HCT116 (cell line): ENCODE measurements at regions not wholly inside any gene's neighbourhood (a gene's known extent, or its start where the extent isn't known, plus 50 kb on each side); places are given as distances from the start of the nearest gene placed in this dataset.

ENCODE experiments used
- ATAC-seq: fragments of 200-7000 bp; cut with Tn5 transposase; 2 replicates; pipeline ENCODE4 v1.9.1; 2020; ENCODE audit warnings: mild to moderate bottlenecking, moderate library complexity
- BruUV-seq: library from RNA; stranded (reverse); fragments of 400-500 nt; replicated peaks from 2 replicates; lab custom pipeline; 2021; lab: Mats Ljungman, UMichigan
- CTCF ChIA-PET: fragments of 300-600 bp; sonication (Branson Sonifier 250); formaldehyde crosslinking; loops from one replicate; lab custom pipeline; 2021; ENCODE audit warnings: antibody characterized with exemption; lab: Charles Lee
- POLR2A ChIA-PET: fragments of 300-600, 350-600 bp; sonication (Branson Sonifier 250); formaldehyde crosslinking; loops from one replicate; lab custom pipeline; 2021; ENCODE audit warnings: antibody characterized with exemption; lab: Charles Lee
- RAD21 ChIA-PET, 2 experiments: fragments of 300-600 bp; sonication (Branson Sonifier 250); formaldehyde crosslinking; loops; one replicate each; lab custom pipeline; 2023; ENCODE audit warnings: low total read pairs in 2 of 2; ENCODE audit not compliant: uncharacterized antibody in 2 of 2, unreplicated experiment in 2 of 2, low non-redundant PET in 1 of 2; lab: Charles Lee
- DNase-seq: peaks from one replicate; pipeline ENCODE4 v3.0.0-alpha.2; 2010; ENCODE audit warnings: low read depth, low spot score
- H2AFZ ChIP-seq: fragments of 200-600 bp; shearing (Covaris generic), sonication (generic); 2 replicates; pipeline ENCODE4 v1.6.1; 2017; ENCODE audit warnings: low read depth, mixed run types, mixed read lengths, antibody characterized with exemption, low read length; ENCODE audit not compliant: poor library complexity, severe bottlenecking
- H3K27ac ChIP-seq: 2 replicates; pipeline ENCODE4 v1.5.1; 2012; ENCODE audit warnings: low read depth, low read length
- H3K27me3 ChIP-seq: fragments of 200-600 bp; sonication (generic); 2 replicates; pipeline ENCODE4 v1.6.1; 2016; ENCODE audit warnings: mixed run types, low read length, mixed read lengths; ENCODE audit not compliant: insufficient read depth
- H3K36me3 ChIP-seq, 2 experiments: fragments of 200-500 bp in 1 of 2; fragments of 200-600 bp in 1 of 2; sonication (Bioruptor generic) in 1 of 2; sonication (generic) in 1 of 2; 2 replicates each; pipeline versions ENCODE4 v1.5.1 to v1.6.1; 2014 to 2016; ENCODE audit warnings: low read length in 2 of 2, inconsistent platforms in 1 of 2, mixed read lengths in 1 of 2, mixed run types in 1 of 2; ENCODE audit not compliant: insufficient read depth in 2 of 2, control insufficient read depth in 1 of 2
- H3K4me1 ChIP-seq, 2 experiments: fragments of 200-600 bp in 1 of 2; sonication (generic) in 1 of 2; 2 replicates each; pipeline versions ENCODE4 v1.5.1 to v1.6.1; 2012 to 2017; ENCODE audit warnings: low read length in 2 of 2, inconsistent platforms in 1 of 2, mild to moderate bottlenecking in 1 of 2, mixed read lengths in 1 of 2, mixed run types in 1 of 2, moderate library complexity in 1 of 2; ENCODE audit not compliant: insufficient read depth in 2 of 2, control insufficient read depth in 1 of 2
- H3K4me2 ChIP-seq: fragments of 200-600 bp; sonication (generic); 2 replicates; pipeline ENCODE4 v1.6.1; 2017; ENCODE audit warnings: mixed run types, low read length, mixed read lengths
- H3K4me3 ChIP-seq, 2 experiments: fragments of 200-600 bp in 1 of 2; sonication (generic) in 1 of 2; replicated peaks in 1 of 2; 2 replicates each; pipeline ENCODE4 v1.5.1; 2011 to 2016; ENCODE audit warnings: low read length in 2 of 2, control low read depth in 1 of 2, low read depth in 1 of 2, mild to moderate bottlenecking in 1 of 2, mixed read lengths in 1 of 2, mixed run types in 1 of 2
- H3K79me2 ChIP-seq: fragments of 200-600 bp; sonication (generic); 2 replicates; pipeline ENCODE4 v1.6.1; 2017; ENCODE audit warnings: mild to moderate bottlenecking, mixed run types, low read length, moderate library complexity, mixed read lengths; ENCODE audit not compliant: insufficient read depth
- H3K9ac ChIP-seq: fragments of 200-600 bp; sonication (generic); 2 replicates; pipeline ENCODE4 v1.6.1; 2016; ENCODE audit warnings: low read length, mixed read lengths
- H3K9me2 ChIP-seq: fragments of 200-600 bp; sonication (generic), shearing (Covaris generic); 2 replicates; pipeline ENCODE4 v1.6.1; 2017; ENCODE audit warnings: mixed run types, mild to moderate bottlenecking, moderate library complexity; ENCODE audit not compliant: insufficient read depth
- H3K9me3 ChIP-seq, 2 experiments: fragments of 200-500 bp in 1 of 2; fragments of 200-600 bp in 1 of 2; sonication (Bioruptor generic) in 1 of 2; sonication (generic) in 1 of 2; 2 replicates each; pipeline ENCODE4 v1.6.1; 2014 to 2017; ENCODE audit warnings: low read length in 2 of 2, mixed read lengths in 2 of 2, inconsistent platforms in 1 of 2, low read depth in 1 of 2, mild to moderate bottlenecking in 1 of 2, mixed run types in 1 of 2, moderate library complexity in 1 of 2; ENCODE audit not compliant: control insufficient read depth in 1 of 2, insufficient read depth in 1 of 2
- H4K20me1 ChIP-seq: fragments of 200-600 bp; sonication (generic), shearing (Covaris generic); 2 replicates; pipeline ENCODE4 v1.6.1; 2017; ENCODE audit warnings: mixed run types, mild to moderate bottlenecking, moderate library complexity; ENCODE audit not compliant: insufficient read depth
- ATF3 ChIP-seq: IDR thresholded peaks from 2 replicates; pipeline ENCODE4 v1.6.1; 2012
- CEBPB ChIP-seq: IDR thresholded peaks from 2 replicates; pipeline ENCODE4 v1.6.1; 2012; ENCODE audit warnings: low read depth
- EGR1 ChIP-seq: IDR thresholded peaks from 2 replicates; pipeline ENCODE4 v1.6.1; 2012; ENCODE audit warnings: low read depth
- ELF1 ChIP-seq: IDR thresholded peaks from 2 replicates; pipeline ENCODE4 v1.6.1; 2012; ENCODE audit warnings: low read depth, borderline replicate concordance
- EZH2phosphoT487 ChIP-seq: fragments of 200-600 bp; IDR thresholded peaks from 2 replicates; pipeline ENCODE4 v1.6.1; 2018; ENCODE audit warnings: antibody characterized with exemption, borderline replicate concordance
- JUND ChIP-seq: IDR thresholded peaks from 2 replicates; pipeline ENCODE4 v1.6.1; 2012
- MAX ChIP-seq: IDR thresholded peaks from 2 replicates; pipeline ENCODE4 v1.6.1; 2012
- POLR2A ChIP-seq: IDR thresholded peaks from 2 replicates; pipeline ENCODE4 v1.7.0; 2011; ENCODE audit warnings: borderline replicate concordance; ENCODE audit not compliant: insufficient read depth, insufficient read length; ENCODE audit errors: extremely low read depth
- POLR2AphosphoS5 ChIP-seq: IDR thresholded peaks from 2 replicates; pipeline ENCODE4 v1.6.1; 2011; ENCODE audit warnings: mild to moderate bottlenecking, low read depth, low read length, moderate library complexity
- RAD21 ChIP-seq: IDR thresholded peaks from 2 replicates; pipeline ENCODE4 v1.6.1; 2012; ENCODE audit warnings: low read depth, mild to moderate bottlenecking
- REST ChIP-seq: IDR thresholded peaks from 2 replicates; pipeline ENCODE4 v1.6.1; 2012; ENCODE audit warnings: low read depth
- SIN3A ChIP-seq: IDR thresholded peaks from 2 replicates; pipeline ENCODE4 v1.6.1; 2012; ENCODE audit warnings: low read depth
- TCF7L2 ChIP-seq: IDR thresholded peaks from 2 replicates; pipeline ENCODE4 v1.7.0; 2011; ENCODE audit warnings: borderline replicate concordance, inconsistent platforms; ENCODE audit not compliant: insufficient read depth, insufficient read length; ENCODE audit errors: extremely low read depth
- ZBTB33 ChIP-seq: IDR thresholded peaks from 2 replicates; pipeline ENCODE4 v1.6.1; 2011; ENCODE audit warnings: mild to moderate bottlenecking, low read length, moderate library complexity; ENCODE audit not compliant: insufficient replicate concordance; ENCODE audit errors: extremely low read depth
- ZNF274 ChIP-seq: fragments of 200-500 bp; sonication (Bioruptor generic); IDR thresholded peaks from 2 replicates; pipeline ENCODE4 v1.6.1; 2014; ENCODE audit warnings: mild to moderate bottlenecking, low read depth, low read length, inconsistent platforms
- intact Hi-C: fragments of 100-400 bp; cut with micrococcal nuclease; formaldehyde crosslinking; loops from 2 replicates; pipeline ENCODE4 v1.10.0; 2022

- ATAC-seq = no peak
Measured at GRCh38 chr3:76245622-76246021, 460.3 kb upstream of the ZNF717 start.

More at GRCh38 chr3:76245622-76246021, 460.3 kb upstream of the ZNF717 start:
- no peak for TF ChIP-seq ATF3
- TF ChIP-seq EGR1 = no peak
- TF ChIP-seq JUND = no peak
- TF ChIP-seq MAX = no peak
- TF ChIP-seq POLR2AphosphoS5 = no peak
- no peak for TF ChIP-seq ZBTB33
- no peak for TF ChIP-seq TCF7L2
- TF ChIP-seq REST = no peak
- no peak for TF ChIP-seq ELF1
- TF ChIP-seq SIN3A = no peak
- TF ChIP-seq RAD21 = no peak
- TF ChIP-seq EZH2phosphoT487 = no peak
- no peak for TF ChIP-seq ZNF274
- no peak for TF ChIP-seq CEBPB
- TF ChIP-seq POLR2A = no peak
- H3K27me3 ChIP-seq = no peaks in the 10 kb centered on the region
- no peak overlapping the region for H3K9ac ChIP-seq
- H2AFZ ChIP-seq = no peak overlapping the region
- ChIA-PET POLR2A (no interaction called here), CTCF (no interaction called here), RAD21 (no interaction called here)
- no peaks in the 10 kb centered on the region for H4K20me1 ChIP-seq
- H3K4me2 ChIP-seq = no peak overlapping the region
- H3K79me2 ChIP-seq = no peaks in the 10 kb centered on the region
- H3K27ac ChIP-seq = no peak overlapping the region
- DNase-seq = no peak
- intact Hi-C loops = no loop called here
- no peaks in the 10 kb centered on the region for H3K9me2 ChIP-seq
- no peak overlapping the region for H3K4me3 ChIP-seq
- H3K4me1 ChIP-seq = no peaks in the 10 kb centered on the region
- H3K36me3 ChIP-seq = no peaks in the 10 kb centered on the region
- H3K9me3 ChIP-seq = peaks cover 11% of the 10 kb centered on the region in 2 experiments; a peak in 2 of 4 replicates
- BruUV-seq = no TSS peak
